DND-41 (cell line): ENCODE measurements at regions not wholly inside any gene's neighbourhood (a gene's known extent, or its start where the extent isn't known, plus 50 kb on each side); places are given as distances from the start of the nearest gene placed in this dataset.

Experiments
- ATAC-seq: fragments of 200-7000 bp; cut with Tn5 transposase; 3 replicates; pipeline ENCODE4 v1.9.1; 2021; ENCODE audit warnings: low read depth; ENCODE audit not compliant: insufficient read depth
- DNase-seq: peaks from one replicate; pipeline ENCODE4 v3.0.0-alpha.2; 2020
- H2AFZ ChIP-seq: 2 replicates; pipeline ENCODE4 v1.6.0; 2012; ENCODE audit warnings: low read depth, low read length
- H3K27ac ChIP-seq: 2 replicates; pipeline ENCODE4 v1.5.1; 2012; ENCODE audit warnings: low read length, inconsistent platforms
- H3K27me3 ChIP-seq: fragments of 200-600 bp; sonication (generic); 2 replicates; pipeline ENCODE4 v1.6.0; 2012; ENCODE audit warnings: low read length, mild to moderate bottlenecking, inconsistent platforms; ENCODE audit not compliant: insufficient read depth, poor library complexity
- H3K36me3 ChIP-seq: 2 replicates; pipeline ENCODE4 v1.5.1; 2012; ENCODE audit warnings: low read length, inconsistent platforms; ENCODE audit not compliant: insufficient read depth
- H3K4me1 ChIP-seq: 2 replicates; pipeline ENCODE4 v1.5.1; 2012; ENCODE audit warnings: mild to moderate bottlenecking, low read length; ENCODE audit not compliant: insufficient read depth
- H3K4me2 ChIP-seq: 2 replicates; pipeline ENCODE4 v1.6.0; 2012; ENCODE audit warnings: mild to moderate bottlenecking, moderate library complexity, low read length, inconsistent platforms; ENCODE audit not compliant: insufficient read depth
- H3K4me3 ChIP-seq, 2 experiments: fragments of 200-600 bp in 1 of 2; shearing (Covaris generic) in 1 of 2; 2 replicates each; pipeline ENCODE4 v1.5.1; 2012 to 2016; ENCODE audit warnings: inconsistent platforms in 2 of 2, low read length in 2 of 2, mild to moderate bottlenecking in 2 of 2, low read depth in 1 of 2, moderate library complexity in 1 of 2
- H3K79me2 ChIP-seq: 2 replicates; pipeline ENCODE4 v1.6.0; 2012; ENCODE audit warnings: low read length, inconsistent platforms; ENCODE audit not compliant: insufficient read depth
- H3K9ac ChIP-seq: 2 replicates; pipeline ENCODE4 v1.6.0; 2012; ENCODE audit warnings: low read depth, mild to moderate bottlenecking, inconsistent platforms, low read length, moderate library complexity
- H3K9me3 ChIP-seq: 2 replicates; pipeline ENCODE4 v1.5.1; 2012; ENCODE audit warnings: low read length, moderate library complexity, mild to moderate bottlenecking, inconsistent platforms; ENCODE audit not compliant: insufficient read depth, severe bottlenecking
- H4K20me1 ChIP-seq: 2 replicates; pipeline ENCODE4 v1.6.0; 2012; ENCODE audit warnings: low read length; ENCODE audit not compliant: insufficient read depth
- CTCF ChIP-seq: IDR thresholded peaks from 2 replicates; pipeline ENCODE4 v1.5.1; 2012; ENCODE audit warnings: borderline replicate concordance, low read length, moderate library complexity, mild to moderate bottlenecking; ENCODE audit not compliant: poor library complexity, severe bottlenecking; ENCODE audit errors: extremely low read depth
- EZH2 ChIP-seq: IDR thresholded peaks from 3 replicates; pipeline ENCODE4 v1.6.1; 2012; ENCODE audit warnings: borderline replicate concordance, low read depth, mild to moderate bottlenecking, moderate library complexity, low read length, inconsistent platforms; ENCODE audit not compliant: severe bottlenecking

GRCh38 chr3:66889750-66890494 lies 108.2 kb upstream of the KBTBD8 start:
- Histone ChIP-seq H3K4me1 (no peaks in the 10 kb centered on the region), H3K36me3 (no peaks in the 10 kb centered on the region), H2AFZ (no peak overlapping the region), H3K4me3 (no peak overlapping the region), H3K4me2 (no peak overlapping the region), H3K9ac (no peak overlapping the region), H3K27ac (no peak overlapping the region), H4K20me1 (no peaks in the 10 kb centered on the region), H3K79me2 (no peaks in the 10 kb centered on the region), H3K9me3 (no peaks in the 10 kb centered on the region), H3K27me3 (no peaks in the 10 kb centered on the region)
- TF ChIP-seq EZH2 (no peak), CTCF (no peak)
- ATAC-seq (no peak), DNase-seq (no peak)

DNA sequence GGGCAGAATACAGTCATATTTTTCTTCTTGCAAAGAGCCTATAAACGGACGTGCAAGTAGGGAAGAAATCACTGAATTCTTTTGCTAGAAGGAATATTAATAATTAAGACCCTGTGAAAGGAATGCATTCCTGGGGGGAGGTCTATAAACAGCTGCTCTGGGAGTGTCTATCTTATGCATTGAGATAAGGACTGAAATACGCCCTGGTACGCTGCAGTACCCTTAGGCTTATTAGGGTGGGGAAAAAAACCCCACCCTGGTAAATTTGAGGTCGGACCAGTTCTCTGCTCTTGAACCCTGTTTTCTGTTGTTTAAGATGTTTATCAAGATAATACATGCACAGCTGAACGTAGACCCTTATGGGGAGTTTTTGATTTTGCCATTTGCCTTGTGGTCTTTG lies 100.0 kb upstream of the KBTBD8 start:
- Histone ChIP-seq H3K27ac (no peak overlapping the region), H3K79me2 (no peaks in the 10 kb centered on the region), H2AFZ (no peak overlapping the region), H3K27me3 (no peaks in the 10 kb centered on the region), H3K4me3 (no peak overlapping the region), H3K9ac (no peak overlapping the region), H4K20me1 (no peaks in the 10 kb centered on the region), H3K4me1 (no peaks in the 10 kb centered on the region), H3K9me3 (peaks cover 8% of the 10 kb centered on the region), H3K4me2 (no peak overlapping the region), H3K36me3 (no peaks in the 10 kb centered on the region)
- DNase-seq (peak; percentile 18), ATAC-seq (no peak)
- no peak for TF ChIP-seq EZH2

DNA sequence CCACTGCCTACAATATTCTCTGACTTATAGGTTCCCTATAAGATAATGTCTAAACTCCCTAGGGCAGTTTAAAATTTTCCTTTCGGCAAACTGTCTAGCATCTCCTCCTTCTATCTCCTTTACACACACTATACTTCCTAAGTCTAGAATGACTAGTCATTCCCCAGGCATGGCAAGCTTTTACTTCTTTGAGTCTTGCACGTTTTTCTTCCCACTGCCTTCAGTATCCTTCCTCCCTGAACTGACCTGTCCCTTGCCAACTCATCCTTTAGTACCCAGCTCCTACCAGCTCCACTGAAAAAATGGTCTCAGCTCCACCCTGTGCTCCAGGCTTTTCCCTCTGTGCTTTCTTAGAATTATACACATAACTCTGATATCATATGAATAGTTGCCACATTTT lies 93.8 kb upstream of the KBTBD8 start:
- Histone ChIP-seq H3K4me3 (no peak overlapping the region), H3K27ac (no peak overlapping the region), H3K9me3 (no peaks in the 10 kb centered on the region), H3K79me2 (no peaks in the 10 kb centered on the region), H3K4me2 (no peak overlapping the region), H3K36me3 (no peaks in the 10 kb centered on the region), H3K27me3 (no peaks in the 10 kb centered on the region), H3K9ac (no peak overlapping the region), H2AFZ (no peak overlapping the region), H4K20me1 (no peaks in the 10 kb centered on the region), H3K4me1 (no peaks in the 10 kb centered on the region)
- TF ChIP-seq CTCF (no peak), EZH2 (no peak)
- DNase-seq (no peak), ATAC-seq (no peak)

DNA sequence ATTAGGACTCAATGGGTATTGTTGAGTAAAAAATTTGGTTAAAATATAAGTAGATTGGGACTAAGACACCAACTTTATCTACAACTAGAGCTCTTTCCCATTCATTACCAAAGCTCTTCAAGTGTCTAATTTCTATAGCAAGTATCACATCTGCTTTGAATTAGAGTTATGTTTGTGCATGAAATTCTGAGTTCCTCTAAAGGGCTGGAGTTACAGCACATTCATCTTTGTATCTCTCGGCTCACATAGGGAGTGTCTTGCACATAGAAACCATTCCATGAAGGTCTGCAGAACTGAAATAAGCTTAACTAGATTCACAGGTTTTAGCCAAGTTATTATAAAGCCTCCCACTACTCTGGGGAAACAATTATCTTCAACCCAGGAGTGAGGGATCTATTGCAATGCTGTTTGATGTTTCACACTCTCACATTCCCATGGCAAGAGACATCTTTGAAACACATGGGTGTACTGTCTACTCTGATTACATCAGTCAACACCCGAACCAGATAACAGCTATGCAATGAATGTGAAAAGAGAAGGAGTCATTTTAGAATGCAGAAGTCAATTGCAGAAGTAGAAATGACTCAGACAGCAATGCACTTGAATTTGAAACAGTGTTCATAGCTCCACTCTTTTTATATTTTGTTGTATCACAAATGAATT lies 93.1 kb upstream of the KBTBD8 start:
- no peak overlapping the region for H2AFZ ChIP-seq
- no peak for DNase-seq
- ATAC-seq = no peak

More for the DNA sequence above, 93.1 kb upstream of the KBTBD8 start:
- Histone ChIP-seq H3K9me3 (no peaks in the 10 kb centered on the region), H3K27ac (no peak overlapping the region), H3K27me3 (no peaks in the 10 kb centered on the region), H3K79me2 (no peaks in the 10 kb centered on the region), H4K20me1 (no peaks in the 10 kb centered on the region), H3K4me2 (no peak overlapping the region), H3K36me3 (no peaks in the 10 kb centered on the region), H3K9ac (no peak overlapping the region), H3K4me1 (no peaks in the 10 kb centered on the region), H3K4me3 (no peak overlapping the region)
- TF ChIP-seq EZH2 (no peak), CTCF (no peak)
